NCI-H1436 (cell line): ENCODE measurements at regions not wholly inside any gene's neighbourhood (a gene's known extent, or its start where the extent isn't known, plus 50 kb on each side); places are given as distances from the start of the nearest gene placed in this dataset.

Experiments
- DNase-seq: peaks from one replicate; lab custom pipeline; 2025; lab: John Stamatoyannopoulos, UW

- DNase-seq = no peak
These were observed 422.5 kb downstream of the LPIN1 start for GRCh38 chr2:12168791-12169388.

- DNase-seq = no peak
These were observed 423.3 kb downstream of the LPIN1 start for GRCh38 chr2:12169721-12170120.

- DNase-seq = no peak
These were observed 423.7 kb downstream of the LPIN1 start for GRCh38 chr2:12170121-12170520.

GRCh38 chr2:12173271-12173942 lies 427.0 kb downstream of the LPIN1 start:
- no peak for DNase-seq

- no peak for DNase-seq
These were observed 427.5 kb downstream of the LPIN1 start for GRCh38 chr2:12173943-12174340.

GRCh38 chr2:12175323-12175722 lies 428.9 kb downstream of the LPIN1 start:
- no peak for DNase-seq

- no peak for DNase-seq
These were observed 430.4 kb downstream of the LPIN1 start for GRCh38 chr2:12176623-12177454.

- DNase-seq = no peak
These were observed 431.2 kb downstream of the LPIN1 start for GRCh38 chr2:12177455-12178288.

GRCh38 chr2:12178289-12179080 lies 432.1 kb downstream of the LPIN1 start:
- no peak for DNase-seq

GRCh38 chr2:12180031-12180430 lies 433.6 kb downstream of the LPIN1 start:
- DNase-seq = no peak

- no peak for DNase-seq
These were observed 436.7 kb downstream of the LPIN1 start for GRCh38 chr2:12183032-12183645.

GRCh38 chr2:12192762-12193161 lies 446.3 kb downstream of the LPIN1 start:
- DNase-seq = no peak

- no peak for DNase-seq
These were observed 448.5 kb downstream of the LPIN1 start for GRCh38 chr2:12194968-12195367.

- DNase-seq = no peak
These were observed 450.1 kb downstream of the LPIN1 start for GRCh38 chr2:12196495-12196894.

GRCh38 chr2:12197133-12197532 lies 450.7 kb downstream of the LPIN1 start:
- no peak for DNase-seq

GRCh38 chr2:12199491-12200211 lies 453.2 kb downstream of the LPIN1 start:
- no peak for DNase-seq

GRCh38 chr2:12201369-12201768 lies 454.9 kb downstream of the LPIN1 start:
- DNase-seq = no peak

- no peak for DNase-seq
These were observed 456.1 kb downstream of the LPIN1 start for GRCh38 chr2:12202313-12203075.

- no peak for DNase-seq
These were observed 457.1 kb downstream of the LPIN1 start for GRCh38 chr2:12203528-12203927.
